ENCODE measurements at regions not wholly inside any gene's neighbourhood (a gene's known extent, or its start where the extent isn't known, plus 50 kb on each side); places are given as distances from the start of the nearest gene placed in this dataset.

- Histone ChIP-seq H3K9me3 (ENCODE audit: insufficient read depth, low read length, severe bottlenecking) (no peaks in the 10 kb centered on the region), H3K27ac (ENCODE audit: low read length) (no peak overlapping the region), H3K79me2 (ENCODE audit: insufficient read depth, low read length) (no peaks in the 10 kb centered on the region), H2AFZ (ENCODE audit: low read depth, low read length) (no peak overlapping the region), H3K4me2 (ENCODE audit: insufficient read depth, low read length) (no peak overlapping the region), H3K27me3 (ENCODE audit: insufficient read depth, low read length, poor library complexity) (no peaks in the 10 kb centered on the region), H4K20me1 (ENCODE audit: insufficient read depth, low read length) (no peaks in the 10 kb centered on the region), H3K36me3 (ENCODE audit: insufficient read depth, low read length) (no peaks in the 10 kb centered on the region), H3K4me3 (ENCODE audit: low read depth in 1 of 2, low read length in 2 of 2) (no peak overlapping the region), H3K4me1 (ENCODE audit: insufficient read depth, low read length) (no peaks in the 10 kb centered on the region), H3K9ac (ENCODE audit: low read depth, low read length) (no peak overlapping the region)
- no peak for TF ChIP-seq EZH2 (IDR thresholded peaks at IDR 0.05; ENCODE audit: borderline replicate concordance, low read depth, low read length, severe bottlenecking)
- TF ChIP-seq CTCF (IDR thresholded peaks at IDR 0.05; ENCODE audit: borderline replicate concordance, extremely low read depth, low read length, poor library complexity, severe bottlenecking), result no peak
- ATAC-seq (ENCODE audit: insufficient read depth, low read depth) (no peak), DNase-seq (no peak)
Observed at GRCh38 chr3:176141837-176142236, 1055.4 kb downstream of the TBL1XR1 start.

GRCh38 chr3:176120507-176120906 lies 1076.8 kb downstream of the TBL1XR1 start:
- H3K27ac ChIP-seq (ENCODE audit: low read length), result no peak overlapping the region
- H3K27me3 ChIP-seq (ENCODE audit: insufficient read depth, low read length, poor library complexity), result no peaks in the 10 kb centered on the region
- no peak for DNase-seq
- H3K9me3 ChIP-seq (ENCODE audit: insufficient read depth, low read length, severe bottlenecking), result no peaks in the 10 kb centered on the region
- H3K9ac ChIP-seq (ENCODE audit: low read depth, low read length), result no peak overlapping the region
- H2AFZ ChIP-seq (ENCODE audit: low read depth, low read length), result no peak overlapping the region
- H3K4me2 ChIP-seq (ENCODE audit: insufficient read depth, low read length), result no peak overlapping the region
- H3K4me3 ChIP-seq (ENCODE audit: low read depth in 1 of 2, low read length in 2 of 2), result no peak overlapping the region
- no peak for TF ChIP-seq CTCF (IDR thresholded peaks at IDR 0.05; ENCODE audit: borderline replicate concordance, extremely low read depth, low read length, poor library complexity, severe bottlenecking)
- no peak for TF ChIP-seq EZH2 (IDR thresholded peaks at IDR 0.05; ENCODE audit: borderline replicate concordance, low read depth, low read length, severe bottlenecking)
- no peaks in the 10 kb centered on the region for H3K36me3 ChIP-seq (ENCODE audit: insufficient read depth, low read length)
- ATAC-seq (ENCODE audit: insufficient read depth, low read depth), result no peak
- H3K4me1 ChIP-seq (ENCODE audit: insufficient read depth, low read length), result no peaks in the 10 kb centered on the region
- H3K79me2 ChIP-seq (ENCODE audit: insufficient read depth, low read length), result no peaks in the 10 kb centered on the region
- H4K20me1 ChIP-seq (ENCODE audit: insufficient read depth, low read length), result no peaks in the 10 kb centered on the region

- Histone ChIP-seq H2AFZ (ENCODE audit: low read depth, low read length) (no peak overlapping the region), H3K27ac (ENCODE audit: low read length) (no peak overlapping the region), H3K4me2 (ENCODE audit: insufficient read depth, low read length) (no peak overlapping the region), H3K9me3 (ENCODE audit: insufficient read depth, low read length, severe bottlenecking) (no peaks in the 10 kb centered on the region), H3K9ac (ENCODE audit: low read depth, low read length) (no peak overlapping the region), H3K27me3 (ENCODE audit: insufficient read depth, low read length, poor library complexity) (no peaks in the 10 kb centered on the region), H4K20me1 (ENCODE audit: insufficient read depth, low read length) (no peaks in the 10 kb centered on the region), H3K4me1 (ENCODE audit: insufficient read depth, low read length) (no peaks in the 10 kb centered on the region), H3K4me3 (ENCODE audit: low read depth in 1 of 2, low read length in 2 of 2) (no peak overlapping the region), H3K36me3 (ENCODE audit: insufficient read depth, low read length) (no peaks in the 10 kb centered on the region), H3K79me2 (ENCODE audit: insufficient read depth, low read length) (no peaks in the 10 kb centered on the region)
- no peak for ATAC-seq (ENCODE audit: insufficient read depth, low read depth)
- no peak for DNase-seq
- no peak for TF ChIP-seq CTCF (IDR thresholded peaks at IDR 0.05; ENCODE audit: borderline replicate concordance, extremely low read depth, low read length, poor library complexity, severe bottlenecking)
- no peak for TF ChIP-seq EZH2 (IDR thresholded peaks at IDR 0.05; ENCODE audit: borderline replicate concordance, low read depth, low read length, severe bottlenecking)
Observed at GRCh38 chr3:176119826-176120225, 1077.5 kb downstream of the TBL1XR1 start.

DNA sequence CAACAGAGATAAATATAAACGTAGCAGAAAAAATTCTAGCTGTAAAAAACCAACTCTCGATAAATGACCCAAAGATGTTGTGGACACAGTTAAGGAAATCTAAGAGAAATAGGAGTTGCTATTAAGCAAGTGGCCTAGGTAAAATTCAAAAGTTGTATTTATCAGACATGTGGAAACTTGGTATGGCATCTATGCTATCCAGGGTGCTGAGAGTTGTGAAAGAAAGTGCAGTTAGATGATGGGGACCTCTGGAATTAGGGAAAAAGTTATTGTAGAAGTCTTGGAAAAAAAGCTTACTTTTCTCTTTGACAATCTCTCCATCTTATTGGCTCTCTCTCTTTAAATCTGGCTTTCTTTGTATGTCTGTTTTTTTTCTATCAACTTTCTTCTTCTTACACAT lies 1090.9 kb downstream of the TBL1XR1 start:
- Histone ChIP-seq H3K9me3 (ENCODE audit: insufficient read depth, low read length, severe bottlenecking) (no peaks in the 10 kb centered on the region), H4K20me1 (ENCODE audit: insufficient read depth, low read length) (no peaks in the 10 kb centered on the region), H3K79me2 (ENCODE audit: insufficient read depth, low read length) (no peaks in the 10 kb centered on the region), H2AFZ (ENCODE audit: low read depth, low read length) (no peak overlapping the region), H3K27ac (ENCODE audit: low read length) (no peak overlapping the region), H3K27me3 (ENCODE audit: insufficient read depth, low read length, poor library complexity) (no peaks in the 10 kb centered on the region), H3K4me3 (ENCODE audit: low read depth in 1 of 2, low read length in 2 of 2) (no peak overlapping the region), H3K9ac (ENCODE audit: low read depth, low read length) (no peak overlapping the region), H3K4me2 (ENCODE audit: insufficient read depth, low read length) (no peak overlapping the region), H3K4me1 (ENCODE audit: insufficient read depth, low read length) (no peaks in the 10 kb centered on the region), H3K36me3 (ENCODE audit: insufficient read depth, low read length) (no peaks in the 10 kb centered on the region)
- ATAC-seq (ENCODE audit: insufficient read depth, low read depth) (no peak), DNase-seq (no peak)
- TF ChIP-seq CTCF (IDR thresholded peaks at IDR 0.05; ENCODE audit: borderline replicate concordance, extremely low read depth, low read length, poor library complexity, severe bottlenecking) (no peak), EZH2 (IDR thresholded peaks at IDR 0.05; ENCODE audit: borderline replicate concordance, low read depth, low read length, severe bottlenecking) (no peak)
